ENCODE measurements at regions not wholly inside any gene's neighbourhood (a gene's known extent, or its start where the extent isn't known, plus 50 kb on each side); places are given as distances from the start of the nearest gene placed in this dataset.
"Not testable (repeated sequence)": the region's sequence is repeated elsewhere in the genome, so short reads cannot be mapped to it uniquely, and the experiment has no call there.

DNA sequence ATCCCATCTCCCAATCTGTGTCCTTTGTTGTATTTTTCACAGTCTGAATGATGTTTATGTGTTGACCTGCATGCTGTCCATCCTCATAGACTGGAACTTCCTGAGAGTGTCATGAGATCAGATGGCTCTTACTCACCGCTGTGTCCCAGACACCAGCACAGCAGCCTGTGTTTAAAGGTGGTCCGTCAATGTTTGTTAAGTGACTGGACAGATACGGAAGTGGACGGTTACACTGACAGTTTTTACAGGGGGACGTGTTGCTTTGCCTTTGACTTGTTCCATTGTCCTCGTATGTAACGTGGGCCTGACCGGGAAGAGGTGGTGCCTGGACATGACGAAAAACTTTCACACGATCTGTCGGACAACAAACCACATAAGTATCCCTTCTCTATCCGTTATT is 56.7 kb upstream of the SULF2 start:
- not testable (repeated sequence) for DNase-seq (ENCODE audit: low spot score)

DNA sequence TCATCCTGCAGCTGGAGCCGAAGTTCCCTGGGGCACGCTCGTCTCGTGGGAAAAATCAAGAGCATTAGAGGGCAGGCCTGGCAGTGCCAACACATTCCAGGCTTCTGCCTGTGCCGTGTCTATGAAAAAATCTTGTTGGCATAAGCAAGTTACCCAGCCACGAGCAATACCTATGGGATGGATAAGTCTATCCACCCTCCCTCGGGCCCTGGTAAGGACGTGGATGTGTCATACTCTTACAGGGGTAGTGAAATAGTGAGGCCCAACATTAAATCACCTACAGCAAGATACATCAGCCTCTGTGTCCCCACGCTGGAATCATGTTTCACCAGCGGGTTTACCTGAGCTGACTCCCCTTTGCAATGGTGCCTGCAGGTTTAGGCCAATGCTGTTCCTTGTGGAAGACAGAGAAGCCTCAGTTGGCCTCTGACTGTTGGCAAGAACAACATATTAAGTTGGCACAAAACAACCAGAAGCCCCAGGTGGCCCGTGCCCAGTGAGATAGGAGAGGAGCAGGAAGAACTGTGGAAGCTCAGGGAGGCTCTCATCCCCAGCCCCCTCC is 51.1 kb upstream of the SULF2 start:
- not testable (repeated sequence) for DNase-seq (ENCODE audit: low spot score)

Measured in NAMALWA (cell line).